H1 (cell line): ENCODE measurements at regions not wholly inside any gene's neighbourhood (a gene's known extent, or its start where the extent isn't known, plus 50 kb on each side); places are given as distances from the start of the nearest gene placed in this dataset.

ENCODE experiments used
- CTCF ChIA-PET: fragments of 300-600 bp; sonication (Branson Sonifier 250); formaldehyde crosslinking; loops from one replicate; lab custom pipeline; 2021; ENCODE audit not compliant: partially characterized antibody; lab: Charles Lee
- POLR2A ChIA-PET: fragments of 300-600 bp; sonication (Branson Sonifier 250); formaldehyde crosslinking; loops from one replicate; lab custom pipeline; 2021; ENCODE audit warnings: inconsistent platforms; ENCODE audit not compliant: partially characterized antibody; lab: Charles Lee
- DNase-seq, 2 experiments: peaks; one replicate each; pipeline versions ENCODE4 v3.0.0 to v3.0.0-alpha.2; 2010 to 2022; ENCODE audit warnings: low spot score in 2 of 2, low read depth in 1 of 2, mixed read lengths in 1 of 2
- FAIRE-seq: peaks from 2 replicates; lab custom pipeline; 2011; peaks lifted over from hg19 to GRCh38; lab: Jason Lieb, UNC
- H2AFZ ChIP-seq: 2 replicates; pipeline ENCODE4 v1.8.1; 2012; ENCODE audit warnings: low read length, inconsistent platforms
- H2AK5ac ChIP-seq: 2 replicates; pipeline ENCODE4 v1.6.1; 2013; ENCODE audit warnings: low read depth, low read length
- H2BK120ac ChIP-seq: replicated peaks from 2 replicates; pipeline ENCODE3; 2013; ENCODE audit warnings: low read depth, low read length, inconsistent platforms
- H2BK12ac ChIP-seq: 2 replicates; pipeline ENCODE4 v1.6.1; 2013; ENCODE audit warnings: low read depth, low read length
- H2BK15ac ChIP-seq: 2 replicates; pipeline ENCODE4 v1.6.1; 2013; ENCODE audit warnings: low read length
- H2BK20ac ChIP-seq: 2 replicates; pipeline ENCODE4 v1.6.1; 2013; ENCODE audit warnings: low read length
- H2BK5ac ChIP-seq: 2 replicates; pipeline ENCODE4 v1.6.1; 2013; ENCODE audit warnings: low read depth, low read length
- H3K14ac ChIP-seq: 2 replicates; pipeline ENCODE4 v1.6.1; 2013; ENCODE audit warnings: inconsistent platforms; ENCODE audit not compliant: insufficient read length
- H3K18ac ChIP-seq: 2 replicates; pipeline ENCODE4 v1.6.1; 2013; ENCODE audit warnings: low read length; ENCODE audit errors: extremely low read depth
- H3K23ac ChIP-seq: 2 replicates; pipeline ENCODE4 v1.6.1; 2013; ENCODE audit warnings: inconsistent platforms; ENCODE audit not compliant: insufficient read length
- H3K23me2 ChIP-seq: 2 replicates; pipeline ENCODE4 v1.6.1; 2013; ENCODE audit warnings: low read depth, low read length
- H3K27ac ChIP-seq: 2 replicates; pipeline ENCODE4 v1.6.1; 2011; ENCODE audit warnings: low read depth, low read length, inconsistent platforms
- H3K27me3 ChIP-seq, 4 experiments: replicated peaks in 1 of 4; 1 replicate in 1 of 4; 2 replicates in 3 of 4; pipeline versions ENCODE4 v1.6.1 to v1.8.1; 2011 to 2013; ENCODE audit warnings: low read length in 3 of 4, mild to moderate bottlenecking in 3 of 4, inconsistent platforms in 2 of 4, mixed read lengths in 2 of 4, moderate library complexity in 1 of 4; ENCODE audit not compliant: control insufficient read depth in 3 of 4, insufficient read depth in 3 of 4; ENCODE audit errors: extremely low read depth in 1 of 4
- H3K36me3 ChIP-seq, 4 experiments: 2 replicates each; pipeline versions ENCODE4 v1.6.1 to v1.8.1; 2011 to 2013; ENCODE audit warnings: mild to moderate bottlenecking in 4 of 4, low read length in 3 of 4, moderate library complexity in 2 of 4, control low read depth in 1 of 4, inconsistent platforms in 1 of 4; ENCODE audit not compliant: insufficient read depth in 4 of 4, control insufficient read depth in 2 of 4
- H3K4ac ChIP-seq: replicated peaks from 2 replicates; pipeline ENCODE3; 2013; ENCODE audit warnings: low read length, low read depth, mixed read lengths, inconsistent platforms; ENCODE audit not compliant: insufficient read length
- H3K4me1 ChIP-seq, 4 experiments: replicated peaks in 1 of 4; 1 replicate in 1 of 4; 2 replicates in 3 of 4; pipeline versions ENCODE4 v1.6.1 to v1.8.1; 2011 to 2013; ENCODE audit warnings: low read length in 3 of 4, inconsistent platforms in 2 of 4, mixed read lengths in 1 of 4; ENCODE audit not compliant: insufficient read depth in 4 of 4, control insufficient read depth in 3 of 4
- H3K4me2 ChIP-seq, 2 experiments: 2 replicates each; pipeline versions ENCODE4 v1.6.1 to v1.8.1; 2011 to 2013; ENCODE audit warnings: low read depth in 2 of 2, low read length in 2 of 2, control low read depth in 1 of 2, inconsistent platforms in 1 of 2, mild to moderate bottlenecking in 1 of 2; ENCODE audit not compliant: insufficient read depth in 1 of 2
- H3K4me3 ChIP-seq, 4 experiments: fragments of 200-600, 300-600 bp in 1 of 4; sonication (generic), shearing (Covaris generic), sonication (Bioruptor Twin) in 1 of 4; 2 replicates each; pipeline versions ENCODE4 v1.5.1 to v1.8.1; 2011 to 2016; ENCODE audit warnings: low read length in 4 of 4, low read depth in 3 of 4, control low read depth in 2 of 4, inconsistent platforms in 2 of 4, mild to moderate bottlenecking in 2 of 4, mixed read lengths in 1 of 4, moderate library complexity in 1 of 4; ENCODE audit not compliant: insufficient read depth in 2 of 4; ENCODE audit errors: extremely low read depth in 1 of 4
- H3K56ac ChIP-seq: replicated peaks from 2 replicates; pipeline ENCODE3; 2013; ENCODE audit warnings: low read depth, mild to moderate bottlenecking, mixed read lengths, low read length, inconsistent platforms; ENCODE audit not compliant: insufficient read length
- H3K79me1 ChIP-seq: 2 replicates; pipeline ENCODE4 v1.6.1; 2013; ENCODE audit warnings: low read depth, low read length, control low read depth
- H3K79me2 ChIP-seq, 2 experiments: 2 replicates each; pipeline versions ENCODE4 v1.6.1 to v1.8.1; 2012 to 2013; ENCODE audit warnings: low read length in 2 of 2, mild to moderate bottlenecking in 2 of 2, inconsistent platforms in 1 of 2; ENCODE audit not compliant: insufficient read depth in 2 of 2, control insufficient read depth in 1 of 2
- H3K9ac ChIP-seq, 4 experiments: replicated peaks in 1 of 4; 1 replicate in 1 of 4; 2 replicates in 3 of 4; pipeline versions ENCODE4 v1.6.1 to v1.8.1; 2011 to 2013; ENCODE audit warnings: low read depth in 3 of 4, low read length in 3 of 4, control low read depth in 2 of 4, mild to moderate bottlenecking in 2 of 4, moderate library complexity in 2 of 4, inconsistent platforms in 1 of 4; ENCODE audit errors: extremely low read depth in 1 of 4
- H3K9me3 ChIP-seq, 2 experiments: 2 replicates each; pipeline versions ENCODE4 v1.6.1 to v1.8.1; 2012 to 2013; ENCODE audit warnings: mild to moderate bottlenecking in 2 of 2, moderate library complexity in 2 of 2, control low read depth in 1 of 2, inconsistent platforms in 1 of 2, low read depth in 1 of 2, low read length in 1 of 2, mixed read lengths in 1 of 2; ENCODE audit not compliant: insufficient read depth in 2 of 2
- H4K20me1 ChIP-seq, 2 experiments: replicated peaks in 1 of 2; 2 replicates each; pipeline versions ENCODE3 to v1.8.1; 2011 to 2013; ENCODE audit warnings: inconsistent platforms in 2 of 2, low read length in 2 of 2, mild to moderate bottlenecking in 1 of 2; ENCODE audit not compliant: insufficient read depth in 2 of 2, control insufficient read depth in 1 of 2
- H4K5ac ChIP-seq: 2 replicates; pipeline ENCODE4 v1.6.1; 2013; ENCODE audit warnings: low read length, low read depth, mixed read lengths, inconsistent platforms; ENCODE audit not compliant: insufficient read length
- H4K8ac ChIP-seq: 2 replicates; pipeline ENCODE4 v1.8.0; 2013; ENCODE audit warnings: mild to moderate bottlenecking, moderate library complexity, low read length, inconsistent platforms; ENCODE audit not compliant: insufficient read depth; ENCODE audit errors: extremely low read depth
- H4K91ac ChIP-seq: replicated peaks from 2 replicates; pipeline ENCODE3; 2013; ENCODE audit warnings: low read length, mixed read lengths, inconsistent platforms; ENCODE audit not compliant: insufficient read length
- CBX5 ChIP-seq: fragments of 300-800, 300-1000 bp; sonication (generic); IDR thresholded peaks from 2 replicates; pipeline ENCODE4 v1.7.1; 2016; ENCODE audit warnings: antibody characterized with exemption, low read length, low read depth
- CBX8 ChIP-seq: fragments of 300-800, 300-1000 bp; sonication (generic); IDR thresholded peaks from 2 replicates; pipeline ENCODE4 v1.7.1; 2016; ENCODE audit warnings: low read depth, low read length, borderline replicate concordance
- EGR1 ChIP-seq: IDR thresholded peaks from 2 replicates; pipeline ENCODE4 v1.6.1; 2011; ENCODE audit warnings: low read depth, low read length, borderline replicate concordance
- GTF2F1 ChIP-seq: IDR thresholded peaks from 2 replicates; pipeline ENCODE4 v1.6.1; 2012; ENCODE audit warnings: low read depth, low read length, improper control_type of control experiment, borderline replicate concordance
- JUN ChIP-seq: IDR thresholded peaks from 2 replicates; pipeline ENCODE4 v1.6.1; 2011; ENCODE audit warnings: low read depth, mild to moderate bottlenecking, improper control_type of control experiment, low read length
- NRF1 ChIP-seq: IDR thresholded peaks from 2 replicates; pipeline ENCODE4 v1.6.1; 2011; ENCODE audit warnings: mild to moderate bottlenecking, low read depth, low read length, improper control_type of control experiment
- PHF8 ChIP-seq: fragments of 200-600 bp; sonication (generic); conservative IDR thresholded peaks from 2 replicates; pipeline ENCODE4 v1.7.1; 2012; ENCODE audit warnings: low read depth, mild to moderate bottlenecking, inconsistent platforms, low read length, moderate library complexity
- POLR2A ChIP-seq, 2 experiments: IDR thresholded peaks; 1 replicate in 1 of 2; 2 replicates in 1 of 2; pipeline ENCODE4 v1.6.1; 2011; ENCODE audit warnings: low read depth in 2 of 2, low read length in 2 of 2, mild to moderate bottlenecking in 2 of 2; ENCODE audit errors: control extremely low read depth in 1 of 2
- POU5F1 ChIP-seq: IDR thresholded peaks from 2 replicates; pipeline ENCODE4 v1.6.1; 2011; ENCODE audit warnings: low read depth, mild to moderate bottlenecking, low read length, moderate library complexity
- RFX5 ChIP-seq: IDR thresholded peaks from 2 replicates; pipeline ENCODE4 v1.6.1; 2011; ENCODE audit warnings: low read depth, low read length, improper control_type of control experiment, borderline replicate concordance
- SP1 ChIP-seq: IDR thresholded peaks from 2 replicates; pipeline ENCODE4 v1.6.1; 2011; ENCODE audit warnings: low read depth, low read length
- SP2 ChIP-seq: IDR thresholded peaks from 2 replicates; pipeline ENCODE4 v1.6.1; 2012; ENCODE audit warnings: mild to moderate bottlenecking, low read length, inconsistent platforms
- YY1 ChIP-seq: IDR thresholded peaks from 2 replicates; pipeline ENCODE4 v1.6.1; 2011; ENCODE audit warnings: low read depth, mild to moderate bottlenecking, low read length
- WGBS, 2 experiments: shearing (Covaris generic) in 1 of 2; methylation state at CpG; one replicate each; pipeline versions ENCODE4 v1.1.6 to v1.1.7; 2013 to 2015; ENCODE audit warnings: low lambda C conversion rate in 2 of 2, mixed read lengths in 2 of 2, inconsistent platforms in 1 of 2, low coverage in 1 of 2, missing lambda C conversion rate in 1 of 2; ENCODE audit not compliant: insufficient replicate concordance in 2 of 2, insufficient coverage in 1 of 2, insufficient read length in 1 of 2; ENCODE audit errors: extremely low coverage in 1 of 2, missing lambda C conversion rate in 1 of 2; 5-methylcytosine and 5-hydroxymethylcytosine counted together
- TF ChIP-seq, protein P1 (sequence below), 3 experiments: IDR thresholded peaks; 1 replicate in 2 of 3; 2 replicates in 1 of 3; pipeline versions ENCODE4 v1.5.1 to v1.6.1; 2011; ENCODE audit warnings: low read length in 3 of 3, mild to moderate bottlenecking in 3 of 3, inconsistent platforms in 2 of 3, low read depth in 1 of 3, moderate library complexity in 1 of 3; ENCODE audit not compliant: insufficient read depth in 1 of 3; ENCODE audit errors: control extremely low read depth in 1 of 3

DNA sequence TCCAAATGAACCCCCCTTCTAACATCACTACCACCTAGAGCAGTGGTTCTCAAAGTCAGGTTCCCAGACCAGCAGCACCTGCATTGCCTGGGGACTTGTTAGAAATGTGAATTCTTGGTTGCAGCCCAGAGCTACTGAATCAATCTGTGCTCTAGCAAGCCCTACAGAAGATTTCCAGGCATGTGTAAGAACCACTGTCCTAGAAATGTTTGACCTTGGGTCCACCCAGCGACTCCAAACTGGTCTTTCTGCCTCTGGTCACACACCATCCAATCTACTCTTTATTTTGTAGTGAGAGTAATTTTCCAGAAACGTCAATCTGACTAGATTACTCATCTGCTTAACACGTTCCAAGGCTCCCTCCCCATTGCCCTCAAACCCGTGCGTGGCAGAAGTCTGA, 169.9 kb downstream of the HAPSTR1 start:
- H3K18ac ChIP-seq = no peak overlapping the region
- TF ChIP-seq CBX5 (no peak), SP1 (no peak), YY1 (no peak), JUN (no peak), EGR1 (no peak), GTF2F1 (no peak), RFX5 (no peak), POU5F1 (no peak), CBX8 (no peak), POLR2A (IDR thresholded peaks at IDR 0.05; ENCODE audit: control extremely low read depth in 1 of 2, low read depth in 2 of 2, low read length in 2 of 2) (no peak), PHF8 (no peak), NRF1 (no peak), SP2 (no peak)
- TF ChIP-seq, protein P1, sequence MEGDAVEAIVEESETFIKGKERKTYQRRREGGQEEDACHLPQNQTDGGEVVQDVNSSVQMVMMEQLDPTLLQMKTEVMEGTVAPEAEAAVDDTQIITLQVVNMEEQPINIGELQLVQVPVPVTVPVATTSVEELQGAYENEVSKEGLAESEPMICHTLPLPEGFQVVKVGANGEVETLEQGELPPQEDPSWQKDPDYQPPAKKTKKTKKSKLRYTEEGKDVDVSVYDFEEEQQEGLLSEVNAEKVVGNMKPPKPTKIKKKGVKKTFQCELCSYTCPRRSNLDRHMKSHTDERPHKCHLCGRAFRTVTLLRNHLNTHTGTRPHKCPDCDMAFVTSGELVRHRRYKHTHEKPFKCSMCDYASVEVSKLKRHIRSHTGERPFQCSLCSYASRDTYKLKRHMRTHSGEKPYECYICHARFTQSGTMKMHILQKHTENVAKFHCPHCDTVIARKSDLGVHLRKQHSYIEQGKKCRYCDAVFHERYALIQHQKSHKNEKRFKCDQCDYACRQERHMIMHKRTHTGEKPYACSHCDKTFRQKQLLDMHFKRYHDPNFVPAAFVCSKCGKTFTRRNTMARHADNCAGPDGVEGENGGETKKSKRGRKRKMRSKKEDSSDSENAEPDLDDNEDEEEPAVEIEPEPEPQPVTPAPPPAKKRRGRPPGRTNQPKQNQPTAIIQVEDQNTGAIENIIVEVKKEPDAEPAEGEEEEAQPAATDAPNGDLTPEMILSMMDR (IDR thresholded peaks at IDR 0.05; ENCODE audit: control extremely low read depth in 1 of 3, insufficient read depth in 1 of 3, low read depth in 1 of 3, low read length in 3 of 3) = no peak

More for the DNA sequence above, 169.9 kb downstream of the HAPSTR1 start:
- no peaks in the 10 kb centered on the region for H3K9me3 ChIP-seq
- no peak overlapping the region for H4K5ac ChIP-seq
- H2BK12ac ChIP-seq = no peak overlapping the region
- no peak overlapping the region for H4K91ac ChIP-seq
- H2BK120ac ChIP-seq = no peak overlapping the region
- DNase-seq = no peak
- peaks cover 0 to 2% (median under 1%) of the 10 kb centered on the region in 4 experiments; a peak in 3 of 7 replicates for H3K4me1 ChIP-seq
- no peak overlapping the region for H2BK5ac ChIP-seq
- no peak overlapping the region for H4K8ac ChIP-seq
- no peaks in the 10 kb centered on the region for H3K23me2 ChIP-seq
- ChIA-PET POLR2A (no interaction called here), CTCF (interaction anchor here (10.8 kb wide), 1 partner anchor 921 kb away, joined by 86 read pairs; the partner anchor contains the start of gene GRIN2A)
- no peak overlapping the region for H3K4me2 ChIP-seq
- no peaks in the 10 kb centered on the region for H3K27me3 ChIP-seq
- no peaks in the 10 kb centered on the region for H3K79me2 ChIP-seq
- no peaks in the 10 kb centered on the region for H3K36me3 ChIP-seq
- no peak overlapping the region for H3K56ac ChIP-seq
- no peak for FAIRE-seq
- H2AFZ ChIP-seq = no peak overlapping the region
- WGBS, 2 experiments = 90% methylated on average over 5 of the region's 5 CpGs; no CpG with 5 or more reads in 1 of the 2 experiments
- H3K4me3 ChIP-seq = no peak overlapping the region
- no peak overlapping the region for H2AK5ac ChIP-seq
- no peak overlapping the region for H3K4ac ChIP-seq
- no peak overlapping the region for H2BK20ac ChIP-seq
- H2BK15ac ChIP-seq = no peak overlapping the region
- no peaks in the 10 kb centered on the region for H3K79me1 ChIP-seq
- H3K23ac ChIP-seq = no peak overlapping the region
- H4K20me1 ChIP-seq = no peaks in the 10 kb centered on the region
- no peak overlapping the region for H3K9ac ChIP-seq
- no peak overlapping the region for H3K27ac ChIP-seq
- no peak overlapping the region for H3K14ac ChIP-seq
